ENCODE measurements at regions not wholly inside any gene's neighbourhood (a gene's known extent, or its start where the extent isn't known, plus 50 kb on each side); places are given as distances from the start of the nearest gene placed in this dataset.

GRCh38 chr5:8923526-8923925 lies 622.3 kb downstream of the SEMA5A start:
- no peak for TF ChIP-seq CTCF (optimal IDR thresholded peaks at IDR 0.05 in 1 of 3, IDR thresholded peaks at IDR 0.05 in 1 of 3, conservative IDR thresholded peaks at IDR 0.05 in 1 of 3; ENCODE audit: extremely low read depth in 1 of 3, insufficient read depth in 2 of 3, low read length in 3 of 3)
- TF ChIP-seq EZH2 (IDR thresholded peaks at IDR 0.05; ENCODE audit: low read length) = no peak

Measured in keratinocyte (primary cell).